Stimulated activated CD4-positive, alpha-beta T cell treated with anti-CD3 and anti-CD28 coated beads, Interleukin-15, amount 100 ng/mL, for 1 hour (primary cell): ENCODE measurements at regions not wholly inside any gene's neighbourhood (a gene's known extent, or its start where the extent isn't known, plus 50 kb on each side); places are given as distances from the start of the nearest gene placed in this dataset.

Experiments used
- DNase-seq, 2 donors: peaks; one replicate each; pipeline ENCODE4 v3.0.0-alpha.2; 2020; ENCODE audit warnings: low read depth in 1 of 2, low spot score in 1 of 2

GRCh38 chr16:11471548-11471947 lies 115.2 kb downstream of the LITAF start:
- no peak for DNase-seq

GRCh38 chr16:11472410-11472809 lies 114.3 kb downstream of the LITAF start:
- DNase-seq = no peak

- no peak for DNase-seq
Measured at GRCh38 chr16:11472851-11473250, 113.9 kb downstream of the LITAF start.

GRCh38 chr16:11473728-11474127 lies 113.0 kb downstream of the LITAF start:
- DNase-seq = no peak

GRCh38 chr16:11474617-11475291 lies 112.0 kb downstream of the LITAF start:
- DNase-seq = no peak

GRCh38 chr16:11475896-11476630 lies 110.7 kb downstream of the LITAF start:
- no peak for DNase-seq

GRCh38 chr16:11476676-11477075 lies 110.0 kb downstream of the LITAF start:
- no peak for DNase-seq

- DNase-seq = no peak
Measured at GRCh38 chr16:11478431-11479119, 108.1 kb downstream of the LITAF start.

- DNase-seq = no peak
Measured at GRCh38 chr16:11479916-11480315, 106.8 kb downstream of the LITAF start.

- no peak for DNase-seq
Measured at GRCh38 chr16:11480634-11481033, 106.1 kb downstream of the LITAF start.

- DNase-seq = no peak
Measured at GRCh38 chr16:11481987-11482386, 104.7 kb downstream of the LITAF start.

- no peak for DNase-seq
Measured at GRCh38 chr16:11482946-11483748, 103.6 kb downstream of the LITAF start.

- DNase-seq = no peak
Measured at GRCh38 chr16:11484691-11485258, 101.9 kb downstream of the LITAF start.

GRCh38 chr16:11485676-11486075 lies 101.0 kb downstream of the LITAF start:
- DNase-seq = no peak

- DNase-seq = no peak
Measured at GRCh38 chr16:11487289-11487688, 99.4 kb downstream of the LITAF start.

- DNase-seq = no peak
Measured at GRCh38 chr16:11488304-11488703, 98.4 kb downstream of the LITAF start.

GRCh38 chr16:11491524-11491923 lies 95.2 kb downstream of the LITAF start:
- no peak for DNase-seq

- DNase-seq = no peak
Measured at GRCh38 chr16:11492808-11493530, 93.8 kb downstream of the LITAF start.

- DNase-seq = no peak
Measured at GRCh38 chr16:11493531-11493929, 93.2 kb downstream of the LITAF start.

GRCh38 chr16:11494029-11494428 lies 92.7 kb downstream of the LITAF start:
- no peak for DNase-seq
